ENCODE measurements at regions not wholly inside any gene's neighbourhood (a gene's known extent, or its start where the extent isn't known, plus 50 kb on each side); places are given as distances from the start of the nearest gene placed in this dataset.
"Not testable (repeated sequence)": the region's sequence is repeated elsewhere in the genome, so short reads cannot be mapped to it uniquely, and the experiment has no call there.

- DNase-seq, result no peak
Measured at GRCh38 chr5:168120401-168121137, 170.9 kb upstream of the WWC1 start.

- no peak for DNase-seq
Measured at GRCh38 chr5:168121138-168121494, 170.3 kb upstream of the WWC1 start.

GRCh38 chr5:168123631-168124528 is 167.6 kb upstream of the WWC1 start:
- no peak for DNase-seq

- no peak for DNase-seq
Measured at GRCh38 chr5:168125445-168126199, 165.8 kb upstream of the WWC1 start.

- no peak for DNase-seq
Measured at GRCh38 chr5:168126606-168127005, 164.8 kb upstream of the WWC1 start.

- no peak for DNase-seq
Measured at GRCh38 chr5:168128111-168128510, 163.3 kb upstream of the WWC1 start.

GRCh38 chr5:168128557-168128956 is 162.9 kb upstream of the WWC1 start:
- DNase-seq, result no peak

- DNase-seq, result no peak
Measured at GRCh38 chr5:168131519-168131918, 159.9 kb upstream of the WWC1 start.

GRCh38 chr5:168132241-168132641 is 159.2 kb upstream of the WWC1 start:
- no peak for DNase-seq

- DNase-seq, result peak in 1 of 5 experiments; percentile 30
Measured at GRCh38 chr5:168135897-168136296, 155.5 kb upstream of the WWC1 start.

GRCh38 chr5:168136340-168136739 is 155.1 kb upstream of the WWC1 start:
- DNase-seq, result no peak

- DNase-seq, result peak in 1 of 5 experiments; percentile 22
Measured at GRCh38 chr5:168137265-168137664, 154.2 kb upstream of the WWC1 start.

- no peak for DNase-seq
Measured at GRCh38 chr5:168140241-168140640, 151.2 kb upstream of the WWC1 start.

- DNase-seq, result no peak
Measured at GRCh38 chr5:168142402-168142801, 149.0 kb upstream of the WWC1 start.

- DNase-seq, result not testable (repeated sequence)
Measured at GRCh38 chr5:168143521-168143920, 147.9 kb upstream of the WWC1 start.

GRCh38 chr5:168147106-168147505 is 144.3 kb upstream of the WWC1 start:
- DNase-seq, result no peak

- DNase-seq, result no peak
Measured at GRCh38 chr5:168147568-168148360, 143.7 kb upstream of the WWC1 start.

- DNase-seq, result peak in 1 of 5 experiments; percentile 5
Measured at GRCh38 chr5:168151041-168151440, 140.4 kb upstream of the WWC1 start.

- peak in 1 of 5 experiments; percentile 37 for DNase-seq
Measured at GRCh38 chr5:168152660-168153059, 138.8 kb upstream of the WWC1 start.

- no peak for DNase-seq
Measured at GRCh38 chr5:168153263-168153875, 138.1 kb upstream of the WWC1 start.

GRCh38 chr5:168153876-168154270 is 137.6 kb upstream of the WWC1 start:
- DNase-seq, result no peak

GRCh38 chr5:168155585-168155984 is 135.9 kb upstream of the WWC1 start:
- DNase-seq, result no peak

Data from T-helper 2 cell (primary cell).